B cell (primary cell): ENCODE measurements at regions not wholly inside any gene's neighbourhood (a gene's known extent, or its start where the extent isn't known, plus 50 kb on each side); places are given as distances from the start of the nearest gene placed in this dataset.

Source experiments
- EZH2 ChIP-seq: IDR thresholded peaks from 2 replicates; pipeline ENCODE4 v1.6.1; 2012; ENCODE audit warnings: borderline replicate concordance, low read depth, mild to moderate bottlenecking, moderate library complexity, low read length; ENCODE audit not compliant: insufficient read depth, poor library complexity, severe bottlenecking
- TF ChIP-seq, protein P1 (sequence below): fragments of 200-600 bp; IDR thresholded peaks from one replicate; pipeline ENCODE4 v1.8.0; 2022; ENCODE audit warnings: antibody characterized with exemption, mild to moderate bottlenecking

DNA sequence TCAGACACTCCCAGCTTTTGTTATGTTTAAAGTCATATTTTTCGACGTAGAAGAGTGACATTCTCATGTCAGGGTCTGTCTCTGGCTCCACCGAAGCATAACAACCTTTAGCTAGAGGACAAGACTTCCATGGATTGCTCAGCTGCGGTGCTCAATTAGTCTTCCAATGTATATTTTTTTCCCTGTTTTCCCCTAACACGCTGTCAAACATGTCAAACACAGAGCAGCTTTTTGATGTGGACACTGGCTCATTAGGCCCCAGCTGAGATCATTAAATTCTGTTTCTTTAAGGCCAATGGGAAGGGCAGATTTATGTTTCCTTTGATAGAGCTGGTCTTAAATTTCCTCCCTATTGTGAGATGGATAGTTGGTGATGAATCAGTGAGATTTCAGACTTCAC is 525.4 kb downstream of the PIK3C3 start:
- TF ChIP-seq, protein P1, sequence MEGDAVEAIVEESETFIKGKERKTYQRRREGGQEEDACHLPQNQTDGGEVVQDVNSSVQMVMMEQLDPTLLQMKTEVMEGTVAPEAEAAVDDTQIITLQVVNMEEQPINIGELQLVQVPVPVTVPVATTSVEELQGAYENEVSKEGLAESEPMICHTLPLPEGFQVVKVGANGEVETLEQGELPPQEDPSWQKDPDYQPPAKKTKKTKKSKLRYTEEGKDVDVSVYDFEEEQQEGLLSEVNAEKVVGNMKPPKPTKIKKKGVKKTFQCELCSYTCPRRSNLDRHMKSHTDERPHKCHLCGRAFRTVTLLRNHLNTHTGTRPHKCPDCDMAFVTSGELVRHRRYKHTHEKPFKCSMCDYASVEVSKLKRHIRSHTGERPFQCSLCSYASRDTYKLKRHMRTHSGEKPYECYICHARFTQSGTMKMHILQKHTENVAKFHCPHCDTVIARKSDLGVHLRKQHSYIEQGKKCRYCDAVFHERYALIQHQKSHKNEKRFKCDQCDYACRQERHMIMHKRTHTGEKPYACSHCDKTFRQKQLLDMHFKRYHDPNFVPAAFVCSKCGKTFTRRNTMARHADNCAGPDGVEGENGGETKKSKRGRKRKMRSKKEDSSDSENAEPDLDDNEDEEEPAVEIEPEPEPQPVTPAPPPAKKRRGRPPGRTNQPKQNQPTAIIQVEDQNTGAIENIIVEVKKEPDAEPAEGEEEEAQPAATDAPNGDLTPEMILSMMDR = no peak
- no peak for TF ChIP-seq EZH2
